Stimulated activated CD4-positive, alpha-beta T cell treated with anti-CD3 and anti-CD28 coated beads, Interleukin-12 subunit alpha, Interleukin-12 subunit beta, amount 100 ng/mL, for 4 hours (primary cell): ENCODE measurements at regions not wholly inside any gene's neighbourhood (a gene's known extent, or its start where the extent isn't known, plus 50 kb on each side); places are given as distances from the start of the nearest gene placed in this dataset.

ENCODE experiments used
- DNase-seq: peaks from one replicate; pipeline ENCODE4 v3.0.0-alpha.2; 2020

DNA sequence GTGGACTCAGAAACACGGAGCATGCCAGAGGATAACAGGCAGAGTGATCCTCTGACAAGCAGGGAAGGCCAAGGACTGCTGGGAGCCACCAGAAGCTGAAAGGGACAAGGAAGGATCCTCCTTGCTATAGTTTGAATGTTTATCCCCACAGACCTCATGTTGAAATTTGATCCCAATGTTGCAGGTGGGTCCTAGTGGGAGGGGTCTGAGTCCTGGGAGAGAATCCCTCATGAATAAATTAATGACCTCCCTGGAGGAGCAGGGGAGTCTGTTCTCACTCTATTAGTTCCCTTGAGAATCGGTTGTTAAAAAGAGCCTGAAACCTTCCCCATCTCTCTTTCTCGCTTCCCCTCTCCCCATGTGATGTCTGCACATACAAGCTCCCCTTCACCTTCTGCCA, 124.4 kb downstream of the FBXO15 start:
- DNase-seq: no peak

DNA sequence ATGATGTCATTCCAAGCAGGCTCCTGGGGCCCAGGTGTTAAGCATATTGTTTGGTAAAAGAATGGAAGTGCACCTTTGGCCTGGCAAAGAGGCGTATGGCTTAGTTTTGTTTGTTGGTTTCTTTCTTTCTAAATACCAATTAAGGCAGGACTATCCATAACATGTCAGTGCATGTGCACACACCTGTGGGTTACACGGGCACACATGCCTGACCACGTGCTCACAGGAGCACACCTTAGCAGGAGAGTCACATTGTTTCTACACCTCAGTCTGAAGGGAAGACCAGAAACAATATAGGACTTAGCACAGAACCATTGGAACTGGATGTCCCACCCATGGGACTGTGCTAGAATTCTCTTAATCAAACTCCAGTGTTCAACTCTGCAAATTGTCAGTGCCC, 127.8 kb downstream of the FBXO15 start:
- no peak for DNase-seq

DNA sequence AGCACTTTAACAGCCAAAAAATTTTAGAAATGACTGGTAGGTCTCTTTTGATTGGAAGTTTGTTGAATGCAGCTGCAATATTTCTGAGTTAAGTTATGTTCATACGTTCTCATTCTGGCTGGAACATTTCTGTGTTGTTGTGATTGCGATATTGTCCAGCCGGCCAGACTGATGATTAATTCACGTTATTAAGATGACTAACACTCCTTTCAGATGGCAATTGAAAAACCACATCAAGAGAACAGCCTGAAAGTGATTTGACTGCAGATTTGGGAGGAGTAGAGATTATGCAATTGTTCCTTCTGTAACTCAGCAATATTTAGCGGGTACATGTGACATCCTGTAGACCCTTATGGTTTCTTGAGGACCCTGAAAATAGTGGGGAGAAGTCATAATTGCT, 133.7 kb downstream of the FBXO15 start:
- no peak for DNase-seq

DNA sequence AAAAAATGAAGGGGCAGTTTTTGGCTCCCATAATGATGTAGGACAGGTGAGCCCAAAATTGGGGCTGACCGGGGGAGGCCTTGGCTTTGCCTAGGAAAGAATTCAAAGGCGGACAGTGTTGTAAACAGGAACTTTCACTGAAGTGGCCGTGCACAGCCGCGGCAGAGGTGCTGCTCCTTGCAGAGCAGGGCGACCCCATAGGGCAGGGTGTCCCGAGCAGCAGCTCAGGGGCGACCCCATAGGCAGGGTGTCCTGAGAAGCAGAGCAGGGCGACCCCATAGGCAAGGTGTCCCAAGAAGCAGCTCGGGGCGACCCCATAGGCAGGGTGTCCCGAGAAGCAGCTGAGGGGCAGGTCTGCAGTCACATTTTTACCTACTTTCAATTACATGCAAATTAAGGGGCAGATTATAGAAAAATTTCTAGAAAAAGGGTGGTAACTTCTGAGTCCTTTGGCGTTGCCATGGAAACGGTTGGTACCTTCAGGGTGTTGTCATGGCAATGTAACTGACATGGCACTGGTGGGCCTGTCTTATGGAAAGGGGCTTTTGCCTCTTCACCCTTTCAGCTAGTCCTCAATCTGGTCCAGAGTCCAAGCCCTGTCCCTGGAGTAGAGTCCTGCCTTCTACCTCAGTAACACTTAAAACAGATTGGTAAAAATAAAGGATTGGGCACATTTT, 134.5 kb downstream of the FBXO15 start:
- DNase-seq: no peak

DNA sequence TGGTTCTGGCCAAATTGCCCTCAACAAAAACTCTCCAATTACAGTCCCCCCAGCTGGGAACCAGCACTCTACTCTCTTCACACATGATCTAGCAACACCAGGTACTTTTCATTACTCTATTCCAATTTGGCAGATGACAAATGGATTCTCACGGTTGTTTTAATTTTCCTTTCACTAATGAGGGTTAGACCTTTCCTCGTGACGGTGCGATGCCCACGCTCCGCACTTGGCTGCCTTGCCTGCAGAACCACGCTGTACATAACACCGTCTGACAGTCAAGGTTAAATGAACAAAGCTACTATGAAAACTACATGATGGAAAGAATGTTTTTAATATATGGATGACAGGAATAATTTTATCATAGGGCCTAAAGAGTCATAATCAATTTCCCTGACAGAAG, 141.5 kb downstream of the FBXO15 start:
- DNase-seq: no peak

DNA sequence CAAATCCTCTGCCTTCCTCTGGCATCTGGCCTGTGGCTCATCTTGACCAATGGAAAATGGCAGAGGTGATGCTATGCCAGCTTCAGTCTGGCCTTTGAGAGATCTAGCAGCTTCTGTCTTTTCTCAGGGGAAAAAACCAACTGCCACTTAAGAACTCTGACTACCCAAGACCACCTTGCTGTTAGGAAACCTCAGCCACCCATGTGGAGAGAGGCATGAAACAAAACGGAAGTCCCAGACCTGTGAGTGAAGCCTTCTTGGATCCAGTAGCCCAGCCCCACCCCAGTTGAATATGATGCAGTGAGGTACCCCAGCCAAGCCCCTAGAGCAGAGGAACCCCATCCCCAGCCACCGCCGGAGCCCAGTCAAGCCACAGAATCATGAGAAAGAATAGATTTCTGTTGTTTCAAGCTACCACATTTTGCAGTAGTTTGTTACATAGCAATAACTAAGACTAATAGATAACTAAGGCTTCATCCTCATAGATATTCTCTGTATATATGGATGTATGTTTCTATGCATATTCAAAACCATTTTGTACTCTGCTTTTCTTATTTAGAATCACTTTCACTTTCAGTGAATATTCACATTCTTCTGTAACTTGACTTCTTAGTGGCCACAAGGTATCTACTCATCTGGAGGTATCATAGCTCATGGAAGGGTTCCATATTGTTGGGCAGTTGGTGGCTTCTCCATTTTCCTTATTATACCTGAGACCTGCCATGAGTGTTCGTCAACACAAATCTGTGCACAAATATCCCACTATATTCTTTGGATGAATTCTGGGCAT, 142.1 kb downstream of the FBXO15 start:
- no peak for DNase-seq

GRCh38 chr18:73992242-73993022, 155.2 kb downstream of the FBXO15 start:
- no peak for DNase-seq

- no peak for DNase-seq
These were observed 156.1 kb downstream of the FBXO15 start for GRCh38 chr18:73991570-73991969.

GRCh38 chr18:73990258-73990657, 157.4 kb downstream of the FBXO15 start:
- DNase-seq: no peak

DNA sequence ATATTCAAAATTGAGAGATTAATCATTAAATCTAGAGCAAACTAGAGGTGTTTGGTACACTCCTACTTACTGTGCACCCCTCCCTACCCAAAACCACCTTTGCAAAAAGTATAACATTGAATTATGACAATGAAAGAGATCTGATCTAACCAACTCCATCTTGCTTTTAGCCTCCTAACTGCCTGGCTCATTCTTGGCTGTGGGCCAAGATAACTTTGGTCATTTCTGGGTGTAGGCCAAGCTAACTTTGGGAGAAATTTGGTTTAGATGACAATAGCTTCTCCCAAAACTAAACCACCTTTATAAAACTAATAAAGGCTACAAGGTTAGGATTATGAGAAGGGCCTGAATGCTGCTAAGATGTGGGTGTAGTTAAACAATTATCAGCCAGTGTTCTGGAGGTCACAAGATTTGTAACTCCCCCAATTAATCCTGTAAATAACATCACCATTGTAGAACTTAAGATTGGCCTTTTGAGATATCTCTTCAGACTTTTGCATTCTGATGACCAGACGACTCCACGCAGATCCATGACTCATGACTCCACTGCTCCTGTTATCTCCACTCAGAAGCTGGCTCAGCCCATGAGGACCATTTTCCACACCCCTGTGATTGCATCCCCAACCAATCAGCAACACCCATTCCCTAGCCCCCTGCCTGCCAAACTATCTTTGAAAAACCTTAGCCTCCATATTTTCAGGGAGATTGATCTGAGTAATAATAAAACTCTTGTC, 160.2 kb downstream of the FBXO15 start:
- DNase-seq: no peak

DNA sequence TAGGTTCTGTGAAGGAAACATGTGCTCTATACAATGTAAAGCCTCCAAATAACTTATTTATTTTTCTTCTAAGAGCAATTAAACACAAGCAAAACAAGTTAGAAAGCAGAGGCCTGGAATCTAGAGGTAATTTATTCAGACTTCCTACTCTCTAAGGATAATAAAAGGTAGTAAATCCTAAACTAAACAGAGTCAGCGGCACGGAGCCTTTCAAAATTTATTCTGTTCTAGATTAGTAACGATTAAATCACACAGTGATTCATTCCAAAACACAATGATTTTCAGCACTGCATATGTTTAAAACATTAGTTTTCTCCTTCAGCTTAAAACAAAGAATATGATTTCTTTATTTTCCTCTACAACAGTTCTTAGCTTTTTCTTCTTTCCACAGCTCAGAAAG, 160.9 kb downstream of the FBXO15 start:
- no peak for DNase-seq

DNA sequence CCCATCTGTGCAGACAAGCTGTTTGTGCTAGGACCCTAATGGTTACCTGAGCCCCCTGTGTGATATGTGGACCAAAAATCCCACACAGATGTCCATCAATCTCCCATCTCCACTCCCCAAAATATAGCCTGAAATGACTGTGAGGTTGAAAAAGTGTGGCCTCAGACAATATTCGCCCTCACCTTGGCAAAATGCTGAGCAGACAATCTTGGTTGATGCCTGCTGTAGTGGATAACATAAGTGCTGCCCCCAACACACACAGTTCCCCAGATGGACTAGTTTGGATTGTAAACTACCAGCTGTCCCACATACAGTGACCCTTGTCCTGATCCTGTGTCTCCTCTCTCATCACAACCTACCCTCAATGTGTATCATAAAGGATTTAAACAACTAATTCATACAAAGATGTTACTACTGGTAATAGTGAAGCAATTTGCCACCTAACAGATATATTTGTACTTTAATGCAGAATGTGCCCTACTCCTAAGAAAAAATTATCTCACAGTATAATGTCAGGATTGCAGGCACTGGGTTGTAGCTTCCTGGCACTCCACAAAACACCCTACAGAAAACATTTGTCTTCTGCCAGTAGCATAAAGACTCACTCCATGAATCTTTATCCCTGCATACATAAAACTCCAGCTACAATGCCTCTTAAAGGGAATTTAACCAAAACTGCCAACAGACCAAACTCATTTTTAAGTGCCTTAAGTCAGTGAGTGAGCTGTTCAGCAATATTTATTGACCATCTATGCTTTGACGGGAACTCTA, 161.6 kb downstream of the FBXO15 start:
- DNase-seq: no peak

GRCh38 chr18:73983970-73984369, 163.7 kb downstream of the FBXO15 start:
- no peak for DNase-seq

- DNase-seq: no peak
These were observed 164.1 kb downstream of the FBXO15 start for GRCh38 chr18:73983496-73983895.

- no peak for DNase-seq
These were observed 165.8 kb downstream of the FBXO15 start for GRCh38 chr18:73981796-73982195.

GRCh38 chr18:73980289-73980979, 167.2 kb downstream of the FBXO15 start:
- DNase-seq: no peak

GRCh38 chr18:73979742-73980141, 167.9 kb downstream of the FBXO15 start:
- DNase-seq: no peak

- no peak for DNase-seq
These were observed 171.2 kb downstream of the FBXO15 start for GRCh38 chr18:73976433-73976832.

GRCh38 chr18:73975266-73975665, 172.4 kb downstream of the FBXO15 start:
- no peak for DNase-seq

DNA sequence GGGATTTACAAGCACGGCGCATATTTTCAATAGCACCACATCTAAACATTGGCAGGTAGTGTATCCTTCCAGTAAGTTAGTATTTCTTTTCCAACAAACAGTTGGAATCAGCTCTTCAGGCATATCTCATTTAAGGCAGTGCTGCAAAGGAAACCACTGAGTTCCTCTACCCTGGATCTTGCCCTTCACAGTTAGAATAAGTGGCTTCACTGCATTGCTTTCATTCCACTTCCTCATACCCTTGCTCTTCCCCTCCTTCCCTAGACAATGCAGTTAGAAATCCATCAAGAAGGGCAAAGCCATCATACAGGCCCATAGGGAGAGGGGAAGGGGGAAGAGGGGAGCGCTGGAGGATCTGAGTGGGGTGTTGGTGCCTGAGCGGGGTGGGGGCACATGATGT, 173.7 kb downstream of the FBXO15 start:
- no peak for DNase-seq

DNA sequence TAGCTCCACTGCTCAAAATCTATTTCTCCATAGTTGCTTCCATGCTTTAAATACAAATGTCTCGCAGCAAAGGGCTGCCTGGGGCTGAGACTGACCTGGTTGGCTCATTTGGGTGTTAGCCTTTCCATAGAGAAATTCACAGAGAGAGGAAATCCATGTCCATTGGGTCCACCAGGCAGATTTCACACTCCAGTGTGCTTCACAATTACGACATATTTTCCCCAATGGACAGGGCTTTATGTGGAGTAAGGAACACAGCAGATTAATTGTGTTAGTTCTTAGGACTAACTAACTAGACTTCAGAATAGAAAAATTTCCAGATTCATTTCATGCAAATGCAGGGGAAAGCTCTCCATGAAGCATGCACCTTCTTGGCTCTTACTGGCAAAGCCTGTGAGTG, 180.7 kb downstream of the FBXO15 start:
- no peak for DNase-seq

DNA sequence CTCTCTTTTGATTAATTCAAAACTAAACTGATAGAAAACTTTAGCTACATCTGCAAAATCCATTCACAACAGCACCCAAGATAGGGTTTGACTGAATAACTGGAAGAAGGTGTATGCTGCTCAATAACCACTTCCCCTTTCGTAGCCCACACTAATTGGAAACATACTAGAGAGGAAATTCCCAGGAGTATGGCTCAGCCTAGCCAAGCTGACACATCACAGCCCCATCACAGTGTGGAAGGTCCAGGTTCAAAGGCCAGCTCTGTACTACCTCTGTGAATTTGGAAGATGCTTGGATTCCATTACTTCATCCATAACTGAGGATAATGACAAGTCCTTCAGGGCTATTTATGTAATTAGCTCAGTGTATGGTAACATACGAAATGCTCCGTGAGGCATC, 185.4 kb downstream of the FBXO15 start:
- no peak for DNase-seq
